PFSK-1 (cell line): ENCODE measurements at regions not wholly inside any gene's neighbourhood (a gene's known extent, or its start where the extent isn't known, plus 50 kb on each side); places are given as distances from the start of the nearest gene placed in this dataset.

ENCODE experiments used
- FOXP2 ChIP-seq: optimal IDR thresholded peaks from 2 replicates; pipeline ENCODE3; 2011; ENCODE audit warnings: borderline replicate concordance, control low read depth, inconsistent platforms; ENCODE audit not compliant: insufficient read depth; ENCODE audit errors: extremely low read length, extremely low read depth
- POLR2AphosphoS5 ChIP-seq: IDR thresholded peaks from 2 replicates; pipeline ENCODE4 v1.6.1; 2012; ENCODE audit warnings: low read depth, mild to moderate bottlenecking, control low read depth, low read length, moderate library complexity
- REST ChIP-seq, 2 experiments: IDR thresholded peaks; 2 replicates each; pipeline versions ENCODE4 v1.6.1 to v1.8.0; 2011 to 2012; ENCODE audit warnings: low read depth in 2 of 2, low read length in 2 of 2, control low read depth in 1 of 2, inconsistent platforms in 1 of 2, mild to moderate bottlenecking in 1 of 2, moderate library complexity in 1 of 2; ENCODE audit not compliant: insufficient read depth in 1 of 2
- SIN3A ChIP-seq: IDR thresholded peaks from 2 replicates; pipeline ENCODE4 v1.6.1; 2012; ENCODE audit warnings: mild to moderate bottlenecking, low read length, moderate library complexity, borderline replicate concordance; ENCODE audit not compliant: insufficient read depth
- TAF1 ChIP-seq: IDR thresholded peaks from 2 replicates; pipeline ENCODE4 v1.6.1; 2012; ENCODE audit warnings: low read length, control low read depth, borderline replicate concordance; ENCODE audit not compliant: insufficient read depth

- TF ChIP-seq TAF1: no peak
- no peak for TF ChIP-seq REST (IDR thresholded peaks at IDR 0.05; ENCODE audit: insufficient read depth in 1 of 2, low read depth in 2 of 2, low read length in 2 of 2)
- no peak for TF ChIP-seq FOXP2
- no peak for TF ChIP-seq SIN3A
- TF ChIP-seq POLR2AphosphoS5: no peak
Observed at GRCh38 chr3:158992463-158992862, 190.6 kb downstream of the MFSD1 start.

- TF ChIP-seq SIN3A: no peak
- no peak for TF ChIP-seq REST (IDR thresholded peaks at IDR 0.05; ENCODE audit: insufficient read depth in 1 of 2, low read depth in 2 of 2, low read length in 2 of 2)
- TF ChIP-seq POLR2AphosphoS5: no peak
- TF ChIP-seq FOXP2: no peak
Observed at GRCh38 chr3:158994386-158994785, 192.5 kb downstream of the MFSD1 start.

GRCh38 chr3:159001711-159002110 is 199.9 kb downstream of the MFSD1 start:
- no peak for TF ChIP-seq SIN3A
- no peak for TF ChIP-seq POLR2AphosphoS5
- no peak for TF ChIP-seq TAF1
- no peak for TF ChIP-seq FOXP2
- TF ChIP-seq REST (IDR thresholded peaks at IDR 0.05; ENCODE audit: insufficient read depth in 1 of 2, low read depth in 2 of 2, low read length in 2 of 2): no peak

GRCh38 chr3:159005137-159005536 is 203.3 kb downstream of the MFSD1 start:
- no peak for TF ChIP-seq FOXP2
- TF ChIP-seq POLR2AphosphoS5: no peak
- no peak for TF ChIP-seq REST (IDR thresholded peaks at IDR 0.05; ENCODE audit: insufficient read depth in 1 of 2, low read depth in 2 of 2, low read length in 2 of 2)
- no peak for TF ChIP-seq TAF1
- TF ChIP-seq SIN3A: no peak

- no peak for TF ChIP-seq SIN3A
- no peak for TF ChIP-seq REST (IDR thresholded peaks at IDR 0.05; ENCODE audit: insufficient read depth in 1 of 2, low read depth in 2 of 2, low read length in 2 of 2)
- no peak for TF ChIP-seq POLR2AphosphoS5
Observed at GRCh38 chr3:159007331-159007730, 205.5 kb downstream of the MFSD1 start.
